ENCODE measurements at regions not wholly inside any gene's neighbourhood (a gene's known extent, or its start where the extent isn't known, plus 50 kb on each side); places are given as distances from the start of the nearest gene placed in this dataset.

GRCh38 chr13:87952377-87952776 lies 281.2 kb downstream of the SLITRK5 start:
- no TSS peak for BruUV-seq (replicated peaks)

More at GRCh38 chr13:87952377-87952776, 281.2 kb downstream of the SLITRK5 start:
- intact Hi-C loops (cut with micrococcal nuclease) = no loop called here
- no peak overlapping the region for H3K9ac ChIP-seq (ENCODE audit: insufficient read depth in 1 of 2, low read depth in 2 of 2, low read length in 2 of 2)
- no peaks in the 10 kb centered on the region for H3K27me3 ChIP-seq (ENCODE audit: control insufficient read depth in 2 of 2, insufficient read depth in 2 of 2, low read length in 2 of 2)
- TF ChIP-seq ZNF589 (CRISPR knock-in tag; IDR thresholded peaks at IDR 0.05; ENCODE audit: low read depth) = no peak
- TF ChIP-seq CEBPG (CRISPR knock-in tag; IDR thresholded peaks at IDR 0.05) = no peak
- 0 out of 4 replicates have a peak, but pooled peaks of 1 of the 2 experiments have one; percentile 56 for TF ChIP-seq CEBPG (tag; conservative IDR thresholded peaks at IDR 0.05 in 1 of 2, IDR thresholded peaks at IDR 0.05 in 1 of 2)
- TF ChIP-seq TAF9B (IDR thresholded peaks at IDR 0.05; ENCODE audit: partially characterized antibody) = no peak
- TF ChIP-seq PTTG1 (tag; IDR thresholded peaks at IDR 0.05; ENCODE audit: low read depth) = no peak
- TF ChIP-seq SOX6 (IDR thresholded peaks at IDR 0.05) = no peak
- no peak for TF ChIP-seq ZNF740 (CRISPR knock-in tag; IDR thresholded peaks at IDR 0.05)
- no peak for TF ChIP-seq ZNF740 (tag; IDR thresholded peaks at IDR 0.05)
- no peak for TF ChIP-seq ZFP30 (CRISPR knock-in tag; IDR thresholded peaks at IDR 0.05; ENCODE audit: borderline replicate concordance)
- TF ChIP-seq ZMIZ1 (IDR thresholded peaks at IDR 0.05; ENCODE audit: low read depth in 2 of 2, low read length in 2 of 2) = no peak
- TF ChIP-seq ZNF165 (CRISPR knock-in tag; IDR thresholded peaks at IDR 0.05; ENCODE audit: borderline replicate concordance) = no peak
- no peak overlapping the region for H2AFZ ChIP-seq (ENCODE audit: low read depth, low read length)
- H3K9me3 ChIP-seq (replicated peaks; ENCODE audit: control insufficient read depth, insufficient read depth, low read depth, low read length) = no peaks in the 10 kb centered on the region
- in situ Hi-C loops (cut with MboI) = no loop called here
- FAIRE-seq = no peak
- H3K36me3 ChIP-seq (ENCODE audit: control insufficient read depth, insufficient read depth, low read length) = no peaks in the 10 kb centered on the region
- no peaks in the 10 kb centered on the region for H4K20me1 ChIP-seq (replicated peaks; ENCODE audit: control insufficient read depth, insufficient read depth, low read length)
- no peak overlapping the region for H3K4me3 ChIP-seq
- no peak for ATAC-seq
- DNase-seq (ENCODE audit: extremely low read depth in 1 of 4, low spot score in 3 of 4) = no peak
- H3K4me1 ChIP-seq (replicated peaks in 1 of 2; ENCODE audit: control insufficient read depth in 2 of 2, insufficient read depth in 2 of 2, low read length in 2 of 2) = no peaks in the 10 kb centered on the region
- no peak overlapping the region for H3K27ac ChIP-seq (ENCODE audit: extremely low read depth, low read depth, low read length)
- no peaks in the 10 kb centered on the region for H3K79me2 ChIP-seq (ENCODE audit: control insufficient read depth, insufficient read depth, low read length)
- H3K4me2 ChIP-seq (ENCODE audit: insufficient read depth, low read length) = no peak overlapping the region
- WGBS (ENCODE audit: insufficient coverage, low coverage, missing lambda C conversion rate) = 0% methylated on average over 2 of the region's 2 CpGs
- H3K9me1 ChIP-seq (ENCODE audit: control insufficient read depth, insufficient read depth, low read length) = no peaks in the 10 kb centered on the region
- CTCF ChIA-PET (ENCODE audit: low intra/inter-chr PET ratio) = no interaction called here
- POLR2A ChIA-PET = no interaction called here

Measured in K562 (cell line).